ENCODE measurements at regions not wholly inside any gene's neighbourhood (a gene's known extent, or its start where the extent isn't known, plus 50 kb on each side); places are given as distances from the start of the nearest gene placed in this dataset.

- Mint-ChIP-seq H3K27me3 (ENCODE audit: low read depth) (no peaks in the 10 kb centered on the region), H3K4me1 (peaks cover 12% of the 10 kb centered on the region), H3K27ac (ENCODE audit: unreplicated experiment) (no peak overlapping the region), H3K4me3 (no peak overlapping the region), H3K36me3 (ENCODE audit: low read depth) (no peaks in the 10 kb centered on the region), H3K9me3 (no peaks in the 10 kb centered on the region)
- no peak for DNase-seq (ENCODE audit: low read depth, low spot score)
- no peak for TF ChIP-seq CTCF (conservative IDR thresholded peaks at IDR 0.05)
These were observed 109.5 kb downstream of the SNX19 start for GRCh38 chr11:130806746-130807145.

- DNase-seq (ENCODE audit: low read depth, low spot score) = no peak
- Mint-ChIP-seq H3K9me3 (no peaks in the 10 kb centered on the region), H3K4me1 (peaks cover 12% of the 10 kb centered on the region), H3K27ac (ENCODE audit: unreplicated experiment) (no peak overlapping the region), H3K36me3 (ENCODE audit: low read depth) (no peaks in the 10 kb centered on the region), H3K4me3 (no peak overlapping the region), H3K27me3 (ENCODE audit: low read depth) (no peaks in the 10 kb centered on the region)
- TF ChIP-seq CTCF (conservative IDR thresholded peaks at IDR 0.05) = no peak
These were observed 107.7 kb downstream of the SNX19 start for GRCh38 chr11:130808541-130808940.

- no peak for TF ChIP-seq CTCF (conservative IDR thresholded peaks at IDR 0.05)
- Mint-ChIP-seq H3K27ac (ENCODE audit: unreplicated experiment) (no peak overlapping the region), H3K36me3 (ENCODE audit: low read depth) (no peaks in the 10 kb centered on the region), H3K9me3 (no peaks in the 10 kb centered on the region), H3K4me3 (no peak overlapping the region), H3K4me1 (peaks cover 7% of the 10 kb centered on the region), H3K27me3 (ENCODE audit: low read depth) (no peaks in the 10 kb centered on the region)
- no peak for DNase-seq (ENCODE audit: low read depth, low spot score)
These were observed 103.1 kb downstream of the SNX19 start for GRCh38 chr11:130813196-130813595.

- Mint-ChIP-seq H3K9me3 (no peaks in the 10 kb centered on the region), H3K4me3 (no peak overlapping the region), H3K27ac (ENCODE audit: unreplicated experiment) (no peak overlapping the region), H3K4me1 (peaks cover 7% of the 10 kb centered on the region), H3K27me3 (ENCODE audit: low read depth) (no peaks in the 10 kb centered on the region), H3K36me3 (ENCODE audit: low read depth) (no peaks in the 10 kb centered on the region)
- no peak for TF ChIP-seq CTCF (conservative IDR thresholded peaks at IDR 0.05)
- no peak for DNase-seq (ENCODE audit: low read depth, low spot score)
These were observed 102.6 kb downstream of the SNX19 start for GRCh38 chr11:130813638-130814037.

GRCh38 chr11:130814440-130815096 is 101.7 kb downstream of the SNX19 start:
- Mint-ChIP-seq H3K9me3 (no peaks in the 10 kb centered on the region), H3K27me3 (ENCODE audit: low read depth) (no peaks in the 10 kb centered on the region), H3K36me3 (ENCODE audit: low read depth) (no peaks in the 10 kb centered on the region), H3K4me1 (peaks cover 12% of the 10 kb centered on the region), H3K27ac (ENCODE audit: unreplicated experiment) (no peak overlapping the region), H3K4me3 (no peak overlapping the region)
- no peak for TF ChIP-seq CTCF (conservative IDR thresholded peaks at IDR 0.05)
- DNase-seq (ENCODE audit: low read depth, low spot score) = no peak
